ENCODE measurements at regions not wholly inside any gene's neighbourhood (a gene's known extent, or its start where the extent isn't known, plus 50 kb on each side); places are given as distances from the start of the nearest gene placed in this dataset.

DNA sequence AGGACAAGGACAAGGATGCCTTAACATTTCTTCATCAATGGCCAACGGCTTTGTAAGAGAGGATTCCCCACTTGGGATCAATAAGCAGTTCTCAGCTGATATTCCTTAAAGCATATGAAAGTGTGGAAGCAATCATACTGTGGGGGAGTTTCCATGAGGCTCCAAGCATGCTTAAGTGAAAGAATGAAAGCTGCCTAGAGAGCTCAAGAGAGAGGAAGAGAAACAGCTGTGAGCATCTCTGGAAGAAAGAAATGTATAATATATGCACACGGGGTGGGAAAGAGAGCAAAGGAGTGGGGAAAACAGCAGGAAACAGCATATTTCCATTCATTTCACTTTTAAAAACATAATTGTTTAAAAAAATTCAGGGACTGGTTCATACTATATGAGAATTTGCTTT is 94.7 kb upstream of the WARS2 start:
- no peak overlapping the region for H3K4me3 ChIP-seq
- no TSS peak for BruUV-seq (replicated peaks)
- TF ChIP-seq ZNF140 (CRISPR knock-in tag; IDR thresholded peaks at IDR 0.05) = no peak
- no peak for TF ChIP-seq IFI16 (CRISPR knock-in tag; IDR thresholded peaks at IDR 0.05)
- TF ChIP-seq, protein P1, sequence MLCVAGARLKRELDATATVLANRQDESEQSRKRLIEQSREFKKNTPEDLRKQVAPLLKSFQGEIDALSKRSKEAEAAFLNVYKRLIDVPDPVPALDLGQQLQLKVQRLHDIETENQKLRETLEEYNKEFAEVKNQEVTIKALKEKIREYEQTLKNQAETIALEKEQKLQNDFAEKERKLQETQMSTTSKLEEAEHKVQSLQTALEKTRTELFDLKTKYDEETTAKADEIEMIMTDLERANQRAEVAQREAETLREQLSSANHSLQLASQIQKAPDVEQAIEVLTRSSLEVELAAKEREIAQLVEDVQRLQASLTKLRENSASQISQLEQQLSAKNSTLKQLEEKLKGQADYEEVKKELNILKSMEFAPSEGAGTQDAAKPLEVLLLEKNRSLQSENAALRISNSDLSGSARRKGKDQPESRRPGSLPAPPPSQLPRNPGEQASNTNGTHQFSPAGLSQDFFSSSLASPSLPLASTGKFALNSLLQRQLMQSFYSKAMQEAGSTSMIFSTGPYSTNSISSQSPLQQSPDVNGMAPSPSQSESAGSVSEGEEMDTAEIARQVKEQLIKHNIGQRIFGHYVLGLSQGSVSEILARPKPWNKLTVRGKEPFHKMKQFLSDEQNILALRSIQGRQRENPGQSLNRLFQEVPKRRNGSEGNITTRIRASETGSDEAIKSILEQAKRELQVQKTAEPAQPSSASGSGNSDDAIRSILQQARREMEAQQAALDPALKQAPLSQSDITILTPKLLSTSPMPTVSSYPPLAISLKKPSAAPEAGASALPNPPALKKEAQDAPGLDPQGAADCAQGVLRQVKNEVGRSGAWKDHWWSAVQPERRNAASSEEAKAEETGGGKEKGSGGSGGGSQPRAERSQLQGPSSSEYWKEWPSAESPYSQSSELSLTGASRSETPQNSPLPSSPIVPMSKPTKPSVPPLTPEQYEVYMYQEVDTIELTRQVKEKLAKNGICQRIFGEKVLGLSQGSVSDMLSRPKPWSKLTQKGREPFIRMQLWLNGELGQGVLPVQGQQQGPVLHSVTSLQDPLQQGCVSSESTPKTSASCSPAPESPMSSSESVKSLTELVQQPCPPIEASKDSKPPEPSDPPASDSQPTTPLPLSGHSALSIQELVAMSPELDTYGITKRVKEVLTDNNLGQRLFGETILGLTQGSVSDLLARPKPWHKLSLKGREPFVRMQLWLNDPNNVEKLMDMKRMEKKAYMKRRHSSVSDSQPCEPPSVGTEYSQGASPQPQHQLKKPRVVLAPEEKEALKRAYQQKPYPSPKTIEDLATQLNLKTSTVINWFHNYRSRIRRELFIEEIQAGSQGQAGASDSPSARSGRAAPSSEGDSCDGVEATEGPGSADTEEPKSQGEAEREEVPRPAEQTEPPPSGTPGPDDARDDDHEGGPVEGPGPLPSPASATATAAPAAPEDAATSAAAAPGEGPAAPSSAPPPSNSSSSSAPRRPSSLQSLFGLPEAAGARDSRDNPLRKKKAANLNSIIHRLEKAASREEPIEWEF (CRISPR knock-in tag; IDR thresholded peaks at IDR 0.05) = no peak
- TF ChIP-seq, protein P2, sequence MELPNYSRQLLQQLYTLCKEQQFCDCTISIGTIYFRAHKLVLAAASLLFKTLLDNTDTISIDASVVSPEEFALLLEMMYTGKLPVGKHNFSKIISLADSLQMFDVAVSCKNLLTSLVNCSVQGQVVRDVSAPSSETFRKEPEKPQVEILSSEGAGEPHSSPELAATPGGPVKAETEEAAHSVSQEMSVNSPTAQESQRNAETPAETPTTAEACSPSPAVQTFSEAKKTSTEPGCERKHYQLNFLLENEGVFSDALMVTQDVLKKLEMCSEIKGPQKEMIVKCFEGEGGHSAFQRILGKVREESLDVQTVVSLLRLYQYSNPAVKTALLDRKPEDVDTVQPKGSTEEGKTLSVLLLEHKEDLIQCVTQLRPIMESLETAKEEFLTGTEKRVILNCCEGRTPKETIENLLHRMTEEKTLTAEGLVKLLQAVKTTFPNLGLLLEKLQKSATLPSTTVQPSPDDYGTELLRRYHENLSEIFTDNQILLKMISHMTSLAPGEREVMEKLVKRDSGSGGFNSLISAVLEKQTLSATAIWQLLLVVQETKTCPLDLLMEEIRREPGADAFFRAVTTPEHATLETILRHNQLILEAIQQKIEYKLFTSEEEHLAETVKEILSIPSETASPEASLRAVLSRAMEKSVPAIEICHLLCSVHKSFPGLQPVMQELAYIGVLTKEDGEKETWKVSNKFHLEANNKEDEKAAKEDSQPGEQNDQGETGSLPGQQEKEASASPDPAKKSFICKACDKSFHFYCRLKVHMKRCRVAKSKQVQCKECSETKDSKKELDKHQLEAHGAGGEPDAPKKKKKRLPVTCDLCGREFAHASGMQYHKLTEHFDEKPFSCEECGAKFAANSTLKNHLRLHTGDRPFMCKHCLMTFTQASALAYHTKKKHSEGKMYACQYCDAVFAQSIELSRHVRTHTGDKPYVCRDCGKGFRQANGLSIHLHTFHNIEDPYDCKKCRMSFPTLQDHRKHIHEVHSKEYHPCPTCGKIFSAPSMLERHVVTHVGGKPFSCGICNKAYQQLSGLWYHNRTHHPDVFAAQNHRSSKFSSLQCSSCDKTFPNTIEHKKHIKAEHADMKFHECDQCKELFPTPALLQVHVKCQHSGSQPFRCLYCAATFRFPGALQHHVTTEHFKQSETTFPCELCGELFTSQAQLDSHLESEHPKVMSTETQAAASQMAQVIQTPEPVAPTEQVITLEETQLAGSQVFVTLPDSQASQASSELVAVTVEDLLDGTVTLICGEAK (IDR thresholded peaks at IDR 0.05) = no peak
- TF ChIP-seq, protein P2 (CRISPR knock-in tag; IDR thresholded peaks at IDR 0.05) = no peak
- TF ChIP-seq ZNF785 (CRISPR knock-in tag; IDR thresholded peaks at IDR 0.05) = no peak
- TF ChIP-seq, protein P3, sequence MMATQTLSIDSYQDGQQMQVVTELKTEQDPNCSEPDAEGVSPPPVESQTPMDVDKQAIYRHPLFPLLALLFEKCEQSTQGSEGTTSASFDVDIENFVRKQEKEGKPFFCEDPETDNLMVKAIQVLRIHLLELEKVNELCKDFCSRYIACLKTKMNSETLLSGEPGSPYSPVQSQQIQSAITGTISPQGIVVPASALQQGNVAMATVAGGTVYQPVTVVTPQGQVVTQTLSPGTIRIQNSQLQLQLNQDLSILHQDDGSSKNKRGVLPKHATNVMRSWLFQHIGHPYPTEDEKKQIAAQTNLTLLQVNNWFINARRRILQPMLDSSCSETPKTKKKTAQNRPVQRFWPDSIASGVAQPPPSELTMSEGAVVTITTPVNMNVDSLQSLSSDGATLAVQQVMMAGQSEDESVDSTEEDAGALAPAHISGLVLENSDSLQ (IDR thresholded peaks at IDR 0.05) = no peak
- TF ChIP-seq ARNT (IDR thresholded peaks at IDR 0.05) = no peak
- no peak for TF ChIP-seq FOS (IDR thresholded peaks at IDR 0.05; ENCODE audit: extremely low read depth, insufficient read length)

More for the DNA sequence above, 94.7 kb upstream of the WARS2 start:
- ATAC-seq = no peak
- ChIA-PET POLR2A (no interaction called here), CTCF (ENCODE audit: low intra/inter-chr PET ratio) (interaction anchor here (0.6 kb wide), 1 partner anchor 351 kb away, joined by 4 read pairs; no protein-coding TSS in a partner anchor)
- in situ Hi-C loops (cut with MboI) (no loop called here), intact Hi-C loops (cut with micrococcal nuclease) (no loop called here)
- FAIRE-seq = no peak
- H3K79me2 ChIP-seq (ENCODE audit: control insufficient read depth, insufficient read depth, low read length) = no peaks in the 10 kb centered on the region
- no peaks in the 10 kb centered on the region for H3K9me1 ChIP-seq (ENCODE audit: control insufficient read depth, insufficient read depth, low read length)
- H3K4me2 ChIP-seq (ENCODE audit: insufficient read depth, low read length) = no peak overlapping the region
- no peak overlapping the region for H3K9ac ChIP-seq (ENCODE audit: insufficient read depth in 1 of 2, low read depth in 2 of 2, low read length in 2 of 2)
- H3K4me1 ChIP-seq (replicated peaks in 1 of 2; ENCODE audit: control insufficient read depth in 2 of 2, insufficient read depth in 2 of 2, low read length in 2 of 2) = no peaks in the 10 kb centered on the region
- no peaks in the 10 kb centered on the region for H3K27me3 ChIP-seq (ENCODE audit: control insufficient read depth in 2 of 2, insufficient read depth in 2 of 2, low read length in 2 of 2)
- no peaks in the 10 kb centered on the region for H3K36me3 ChIP-seq (ENCODE audit: control insufficient read depth, insufficient read depth, low read length)
- no peaks in the 10 kb centered on the region for H4K20me1 ChIP-seq (replicated peaks; ENCODE audit: control insufficient read depth, insufficient read depth, low read length)
- no peak overlapping the region for H2AFZ ChIP-seq (ENCODE audit: low read depth, low read length)
- H3K9me3 ChIP-seq (replicated peaks; ENCODE audit: control insufficient read depth, insufficient read depth, low read depth, low read length) = no peaks in the 10 kb centered on the region
- no peak overlapping the region for H3K27ac ChIP-seq (ENCODE audit: extremely low read depth, low read depth, low read length)
- DNase-seq (ENCODE audit: extremely low read depth in 1 of 4, low spot score in 3 of 4) = no peak
- 0% methylated on average over 2 of the region's 2 CpGs for WGBS (ENCODE audit: insufficient coverage, low coverage, missing lambda C conversion rate)
